ENCODE measurements at regions not wholly inside any gene's neighbourhood (a gene's known extent, or its start where the extent isn't known, plus 50 kb on each side); places are given as distances from the start of the nearest gene placed in this dataset.

GRCh38 chr13:80603351-80603750 is 262.4 kb upstream of the SPRY2 start:
- DNase-seq (ENCODE audit: unreplicated experiment) = peak; percentile 4
- Mint-ChIP-seq H3K4me1 (ENCODE audit: insufficient read depth, unreplicated experiment) (peaks cover 8% of the 10 kb centered on the region), H3K9me3 (ENCODE audit: unreplicated experiment) (no peaks in the 10 kb centered on the region), H3K36me3 (ENCODE audit: insufficient read depth, unreplicated experiment) (no peaks in the 10 kb centered on the region), H3K27me3 (ENCODE audit: insufficient read depth, unreplicated experiment) (no peaks in the 10 kb centered on the region), H3K4me3 (ENCODE audit: unreplicated experiment) (no peak overlapping the region), H3K27ac (ENCODE audit: low read depth, unreplicated experiment) (no peak overlapping the region)
- ChIA-PET CTCF (no interaction called here), POLR2A (no interaction called here)
- no TSS peak for BruUV-seq (replicated peaks)
- TF ChIP-seq, protein P1, sequence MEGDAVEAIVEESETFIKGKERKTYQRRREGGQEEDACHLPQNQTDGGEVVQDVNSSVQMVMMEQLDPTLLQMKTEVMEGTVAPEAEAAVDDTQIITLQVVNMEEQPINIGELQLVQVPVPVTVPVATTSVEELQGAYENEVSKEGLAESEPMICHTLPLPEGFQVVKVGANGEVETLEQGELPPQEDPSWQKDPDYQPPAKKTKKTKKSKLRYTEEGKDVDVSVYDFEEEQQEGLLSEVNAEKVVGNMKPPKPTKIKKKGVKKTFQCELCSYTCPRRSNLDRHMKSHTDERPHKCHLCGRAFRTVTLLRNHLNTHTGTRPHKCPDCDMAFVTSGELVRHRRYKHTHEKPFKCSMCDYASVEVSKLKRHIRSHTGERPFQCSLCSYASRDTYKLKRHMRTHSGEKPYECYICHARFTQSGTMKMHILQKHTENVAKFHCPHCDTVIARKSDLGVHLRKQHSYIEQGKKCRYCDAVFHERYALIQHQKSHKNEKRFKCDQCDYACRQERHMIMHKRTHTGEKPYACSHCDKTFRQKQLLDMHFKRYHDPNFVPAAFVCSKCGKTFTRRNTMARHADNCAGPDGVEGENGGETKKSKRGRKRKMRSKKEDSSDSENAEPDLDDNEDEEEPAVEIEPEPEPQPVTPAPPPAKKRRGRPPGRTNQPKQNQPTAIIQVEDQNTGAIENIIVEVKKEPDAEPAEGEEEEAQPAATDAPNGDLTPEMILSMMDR (IDR thresholded peaks at IDR 0.05; ENCODE audit: unreplicated experiment) = no peak
- intact Hi-C loops (cut with micrococcal nuclease) = no loop called here

- H3K4me1 Mint-ChIP-seq (ENCODE audit: insufficient read depth, unreplicated experiment) = peaks cover 13% of the 10 kb centered on the region
- no TSS peak for BruUV-seq (replicated peaks)
- no peak overlapping the region for H3K4me3 Mint-ChIP-seq (ENCODE audit: unreplicated experiment)
- no peak for DNase-seq (ENCODE audit: unreplicated experiment)
- intact Hi-C loops (cut with micrococcal nuclease) = no loop called here
- POLR2A ChIA-PET = interaction anchor here (0.6 to 1.2 kb wide), 2 partner anchors 13 to 1072 kb away, joined by 3 read pairs; no protein-coding TSS in a partner anchor
- H3K36me3 Mint-ChIP-seq (ENCODE audit: insufficient read depth, unreplicated experiment) = no peaks in the 10 kb centered on the region
- TF ChIP-seq, protein P1 (IDR thresholded peaks at IDR 0.05; ENCODE audit: unreplicated experiment) = no peak
- H3K9me3 Mint-ChIP-seq (ENCODE audit: unreplicated experiment) = peaks cover 5% of the 10 kb centered on the region
- H3K27ac Mint-ChIP-seq (ENCODE audit: low read depth, unreplicated experiment) = no peak overlapping the region
- CTCF ChIA-PET = interaction anchor here (0.6 kb wide), 2 partner anchors 65 to 379 kb away, joined by 3 to 6 read pairs; no protein-coding TSS in a partner anchor
- no peaks in the 10 kb centered on the region for H3K27me3 Mint-ChIP-seq (ENCODE audit: insufficient read depth, unreplicated experiment)
Measured at GRCh38 chr13:80599765-80600164, 258.8 kb upstream of the SPRY2 start.

DNA sequence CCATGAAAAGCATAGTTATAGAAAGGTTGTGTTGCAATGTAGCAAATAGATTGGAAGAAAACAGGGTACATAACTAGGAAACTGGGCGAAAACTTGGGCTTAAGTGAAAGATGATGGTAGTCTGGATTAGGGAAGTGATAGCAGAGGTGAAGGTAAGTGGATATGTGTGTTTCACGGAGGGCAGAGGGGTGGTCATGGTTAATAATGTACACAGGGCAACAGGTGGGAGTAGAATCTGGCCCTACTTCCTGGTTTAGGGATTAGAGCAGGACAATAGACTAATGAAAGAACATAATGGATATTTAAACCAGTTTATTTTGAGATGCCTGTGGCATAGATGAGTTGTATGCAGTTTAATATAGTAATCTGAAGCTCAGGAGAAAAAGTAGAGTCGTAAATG is 257.3 kb upstream of the SPRY2 start:
- ChIA-PET POLR2A (no interaction called here), CTCF (interaction anchor here (0.7 kb wide), 1 partner anchor 162 kb away, joined by 3 read pairs; no protein-coding TSS in a partner anchor)
- peaks cover 10% of the 10 kb centered on the region for H3K4me1 Mint-ChIP-seq (ENCODE audit: insufficient read depth, unreplicated experiment)
- intact Hi-C loops (cut with micrococcal nuclease) = no loop called here
- BruUV-seq (replicated peaks) = no TSS peak
- H3K36me3 Mint-ChIP-seq (ENCODE audit: insufficient read depth, unreplicated experiment) = no peaks in the 10 kb centered on the region
- no peak overlapping the region for H3K27ac Mint-ChIP-seq (ENCODE audit: low read depth, unreplicated experiment)
- TF ChIP-seq, protein P1 (IDR thresholded peaks at IDR 0.05; ENCODE audit: unreplicated experiment) = no peak
- DNase-seq (ENCODE audit: unreplicated experiment) = no peak
- peaks cover 5% of the 10 kb centered on the region for H3K9me3 Mint-ChIP-seq (ENCODE audit: unreplicated experiment)
- H3K27me3 Mint-ChIP-seq (ENCODE audit: insufficient read depth, unreplicated experiment) = no peaks in the 10 kb centered on the region
- no peak overlapping the region for H3K4me3 Mint-ChIP-seq (ENCODE audit: unreplicated experiment)

GRCh38 chr13:80591976-80592740 is 251.2 kb upstream of the SPRY2 start:
- Mint-ChIP-seq H3K9me3 (ENCODE audit: unreplicated experiment) (no peaks in the 10 kb centered on the region), H3K27ac (ENCODE audit: low read depth, unreplicated experiment) (no peak overlapping the region), H3K27me3 (ENCODE audit: insufficient read depth, unreplicated experiment) (no peaks in the 10 kb centered on the region), H3K4me3 (ENCODE audit: unreplicated experiment) (no peak overlapping the region), H3K36me3 (ENCODE audit: insufficient read depth, unreplicated experiment) (no peaks in the 10 kb centered on the region), H3K4me1 (ENCODE audit: insufficient read depth, unreplicated experiment) (no peaks in the 10 kb centered on the region)
- no peak for DNase-seq (ENCODE audit: unreplicated experiment)
- ChIA-PET POLR2A (interaction anchor here (0.7 kb wide), 1 partner anchor 205 kb away, joined by 4 read pairs; no protein-coding TSS in a partner anchor), CTCF (interaction anchor here (0.6 kb wide), 2 partner anchors 110 to 185 kb away, joined by 3 read pairs; no protein-coding TSS in a partner anchor)
- no TSS peak for BruUV-seq (replicated peaks)
- intact Hi-C loops (cut with micrococcal nuclease) = no loop called here
- TF ChIP-seq, protein P1 (IDR thresholded peaks at IDR 0.05; ENCODE audit: unreplicated experiment) = no peak
